ENCODE measurements at regions not wholly inside any gene's neighbourhood (a gene's known extent, or its start where the extent isn't known, plus 50 kb on each side); places are given as distances from the start of the nearest gene placed in this dataset.
"Not testable (repeated sequence)": the region's sequence is repeated elsewhere in the genome, so short reads cannot be mapped to it uniquely, and the experiment has no call there.

DNA sequence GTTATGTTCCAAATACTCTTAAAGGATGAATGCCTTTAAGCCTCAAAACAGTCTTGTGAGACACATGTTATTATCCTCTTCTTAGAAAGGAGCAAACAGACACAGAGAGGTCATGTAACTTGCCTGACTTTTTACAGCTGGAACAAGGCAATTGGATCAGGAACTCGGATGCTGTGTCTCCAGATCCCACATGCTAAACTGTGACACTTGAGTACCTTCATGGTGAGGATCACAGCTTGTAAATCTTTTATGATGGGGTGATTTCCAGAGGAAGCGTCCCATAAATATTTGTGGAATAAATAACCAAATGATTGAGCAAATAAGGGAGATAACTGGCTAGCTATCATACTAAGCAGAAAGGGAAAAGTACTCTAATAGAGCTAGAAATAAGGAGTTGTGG is 171.2 kb downstream of the C11orf91 start:
- DNase-seq (no peak), ATAC-seq (no peak)
- Histone ChIP-seq H3K9me3 (peaks cover 0 to 29% (median 11%) of the 10 kb centered on the region in 11 donors), H3K4me3 (no peak overlapping the region), H3K27ac (no peak overlapping the region), H3K4me1 (no peaks in the 10 kb centered on the region), H3K36me3 (no peaks in the 10 kb centered on the region), H3K27me3 (no peaks in the 10 kb centered on the region)
- TF ChIP-seq, protein P1, sequence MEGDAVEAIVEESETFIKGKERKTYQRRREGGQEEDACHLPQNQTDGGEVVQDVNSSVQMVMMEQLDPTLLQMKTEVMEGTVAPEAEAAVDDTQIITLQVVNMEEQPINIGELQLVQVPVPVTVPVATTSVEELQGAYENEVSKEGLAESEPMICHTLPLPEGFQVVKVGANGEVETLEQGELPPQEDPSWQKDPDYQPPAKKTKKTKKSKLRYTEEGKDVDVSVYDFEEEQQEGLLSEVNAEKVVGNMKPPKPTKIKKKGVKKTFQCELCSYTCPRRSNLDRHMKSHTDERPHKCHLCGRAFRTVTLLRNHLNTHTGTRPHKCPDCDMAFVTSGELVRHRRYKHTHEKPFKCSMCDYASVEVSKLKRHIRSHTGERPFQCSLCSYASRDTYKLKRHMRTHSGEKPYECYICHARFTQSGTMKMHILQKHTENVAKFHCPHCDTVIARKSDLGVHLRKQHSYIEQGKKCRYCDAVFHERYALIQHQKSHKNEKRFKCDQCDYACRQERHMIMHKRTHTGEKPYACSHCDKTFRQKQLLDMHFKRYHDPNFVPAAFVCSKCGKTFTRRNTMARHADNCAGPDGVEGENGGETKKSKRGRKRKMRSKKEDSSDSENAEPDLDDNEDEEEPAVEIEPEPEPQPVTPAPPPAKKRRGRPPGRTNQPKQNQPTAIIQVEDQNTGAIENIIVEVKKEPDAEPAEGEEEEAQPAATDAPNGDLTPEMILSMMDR (IDR thresholded peaks at IDR 0.05), result no peak
- intact Hi-C loops (cut with DNase I), result loop anchor here in 1 of 10 donors (5.0 kb wide), 1 partner anchor 152 kb away; the partner anchor contains the start of gene KIAA1549L
- WGBS, 2 donors, result 74 to 80% methylated on average over 2 of the region's 2 CpGs

DNA sequence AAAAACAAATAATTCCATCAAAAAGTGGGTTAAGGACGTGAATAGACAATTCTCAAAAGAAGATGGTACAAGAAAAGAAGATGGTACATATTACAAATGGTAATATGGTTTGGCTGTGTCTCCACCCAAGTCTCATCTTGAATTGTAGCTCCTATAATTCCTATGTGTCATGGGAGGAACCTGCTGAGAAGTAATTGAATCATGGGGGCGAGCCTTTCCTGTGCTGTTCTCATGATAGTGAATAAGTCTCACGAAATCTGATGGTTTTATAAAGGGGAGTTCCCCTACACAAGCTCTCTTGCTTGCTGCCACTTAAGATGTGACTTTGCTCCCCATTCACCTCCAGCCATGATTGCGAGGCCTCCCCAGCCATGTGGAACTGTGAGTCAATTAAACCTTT is 172.9 kb downstream of the C11orf91 start:
- not testable (repeated sequence) for H3K4me3 ChIP-seq, H3K27me3 ChIP-seq, ATAC-seq, H3K4me1 ChIP-seq, H3K36me3 ChIP-seq, DNase-seq, H3K27ac ChIP-seq
- 81 to 85% methylated on average over 4 of the region's 4 CpGs for WGBS, 2 donors
- intact Hi-C loops (cut with DNase I), result loop anchor here in 1 of 10 donors (5.0 kb wide), 1 partner anchor 150 kb away; the partner anchor contains the start of gene KIAA1549L
- H3K9me3 ChIP-seq, result peaks cover 0 to 29% (median 11%) of the 10 kb centered on the region in 11 donors

DNA sequence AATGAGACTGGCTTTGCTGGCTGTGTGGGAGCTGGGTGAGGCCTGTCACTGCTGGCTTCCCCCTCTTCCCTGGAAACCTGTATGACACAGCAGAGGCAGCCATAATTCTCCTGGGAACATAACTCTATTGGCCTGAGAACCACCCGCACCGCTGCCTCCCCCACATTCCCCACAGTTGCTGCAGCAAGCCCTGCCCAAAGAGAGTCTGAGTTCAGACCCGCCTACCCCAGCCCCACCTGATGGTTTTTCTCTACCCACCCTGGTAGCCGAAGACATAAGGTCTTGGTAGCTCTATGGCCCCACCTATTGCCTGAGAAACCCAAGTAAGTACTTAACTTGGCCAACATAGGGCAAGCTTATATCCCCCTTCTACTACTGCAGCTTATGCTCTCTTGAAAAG is 174.8 kb downstream of the C11orf91 start:
- TF ChIP-seq, protein P1 (IDR thresholded peaks at IDR 0.05), result no peak
- ATAC-seq (no peak), DNase-seq (no peak)
- H3K4me1 ChIP-seq, result no peaks in the 10 kb centered on the region
- no peaks in the 10 kb centered on the region for H3K36me3 ChIP-seq
- no peak overlapping the region for H3K27ac ChIP-seq
- H3K27me3 ChIP-seq, result no peaks in the 10 kb centered on the region
- H3K9me3 ChIP-seq, result peaks cover 0 to 29% (median 11%) of the 10 kb centered on the region in 11 donors
- intact Hi-C loops (cut with DNase I), result loop anchor here in 1 of 10 donors (5.0 kb wide), 1 partner anchor 148 kb away; the partner anchor contains the start of gene KIAA1549L
- H3K4me3 ChIP-seq, result no peak overlapping the region
- WGBS, 2 donors, result 81 to 89% methylated on average over 4 of the region's 4 CpGs

- no peak overlapping the region for H3K27ac ChIP-seq
- H3K4me1 ChIP-seq, result no peaks in the 10 kb centered on the region
- no peaks in the 10 kb centered on the region for H3K36me3 ChIP-seq
- WGBS, 2 donors, result 84 to 85% methylated on average over 3 of the region's 3 CpGs
- intact Hi-C loops (cut with DNase I), result no loop called here
- peaks cover 0 to 6% (median 0%) of the 10 kb centered on the region in 7 donors for H3K27me3 ChIP-seq
- TF ChIP-seq, protein P1 (IDR thresholded peaks at IDR 0.05), result no peak
- DNase-seq (no peak), ATAC-seq (no peak)
- no peak overlapping the region for H3K4me3 ChIP-seq
- peaks cover 0 to 5% (median 0%) of the 10 kb centered on the region in 11 donors for H3K9me3 ChIP-seq
Observed at GRCh38 chr11:33521384-33521783, 179.2 kb downstream of the C11orf91 start.

- ATAC-seq (no peak), DNase-seq (no peak)
- Histone ChIP-seq H3K27me3 (peaks cover 0 to 6% (median 0%) of the 10 kb centered on the region in 7 donors), H3K36me3 (no peaks in the 10 kb centered on the region), H3K4me1 (no peaks in the 10 kb centered on the region), H3K4me3 (no peak overlapping the region), H3K27ac (no peak overlapping the region), H3K9me3 (no peaks in the 10 kb centered on the region)
- intact Hi-C loops (cut with DNase I), result no loop called here
- TF ChIP-seq, protein P1 (IDR thresholded peaks at IDR 0.05), result no peak
- WGBS, 2 donors, result 0 to 91% methylated on average over 1 of the region's 1 CpG
Observed at GRCh38 chr11:33520112-33520511, 180.5 kb downstream of the C11orf91 start.
